ENCODE measurements at regions not wholly inside any gene's neighbourhood (a gene's known extent, or its start where the extent isn't known, plus 50 kb on each side); places are given as distances from the start of the nearest gene placed in this dataset.

DNA sequence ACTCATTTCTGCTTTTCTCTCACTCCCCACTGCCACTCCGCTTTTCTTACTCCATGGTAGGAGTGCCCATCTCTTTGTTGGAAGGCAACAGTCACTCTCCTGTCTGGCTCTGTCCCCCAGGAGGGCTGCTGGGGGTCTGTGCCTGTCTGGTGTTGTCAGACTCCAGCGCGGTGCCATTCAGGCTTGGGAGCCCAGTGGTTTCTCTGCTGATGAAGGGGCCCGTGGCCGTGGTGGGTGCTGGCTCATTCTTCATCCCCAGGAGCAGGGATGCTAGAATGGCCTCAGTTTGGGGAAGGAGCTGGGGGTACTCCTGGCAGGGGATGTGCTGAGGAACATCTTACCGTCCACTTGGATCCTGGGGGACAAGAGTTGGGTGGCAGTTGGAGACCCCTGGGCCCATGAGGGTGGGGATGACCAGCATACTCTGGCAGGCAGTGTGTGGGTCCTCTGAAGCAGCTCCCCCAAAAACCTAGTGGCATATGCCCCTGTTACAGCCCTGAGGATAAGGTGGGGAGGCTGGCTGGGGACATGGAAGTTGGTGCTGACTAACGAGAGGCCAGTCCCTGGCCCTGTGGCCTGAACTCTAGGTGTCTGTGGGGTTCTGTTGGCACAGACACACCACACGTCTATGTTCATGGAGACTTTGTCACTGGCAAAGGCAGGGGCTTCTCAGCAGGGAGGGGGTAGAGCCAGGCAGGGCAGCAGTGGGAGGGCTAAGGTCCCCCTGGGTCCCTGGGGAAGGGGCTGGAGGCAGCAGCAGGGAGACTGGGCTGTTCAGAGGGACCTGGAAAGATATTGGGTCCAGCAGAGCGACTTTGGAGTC lies 102.8 kb upstream of the RET start:
- no peak for DNase-seq

DNA sequence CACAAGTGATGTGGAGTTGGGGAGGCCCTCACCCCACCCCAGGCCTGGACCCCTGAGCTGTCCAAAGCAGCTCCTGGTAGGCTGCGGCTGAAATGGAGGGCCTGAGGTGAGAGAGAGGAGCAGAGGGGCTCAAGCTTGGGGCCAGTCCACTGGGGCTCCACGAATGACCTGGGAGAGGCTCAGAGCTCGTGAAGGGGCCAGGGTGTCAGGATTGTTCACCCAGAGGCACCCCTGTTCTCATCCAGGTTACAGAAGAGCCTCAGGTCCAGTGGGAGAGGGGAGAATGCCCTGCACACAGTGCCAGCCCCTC lies 102.2 kb upstream of the RET start:
- DNase-seq = no peak

DNA sequence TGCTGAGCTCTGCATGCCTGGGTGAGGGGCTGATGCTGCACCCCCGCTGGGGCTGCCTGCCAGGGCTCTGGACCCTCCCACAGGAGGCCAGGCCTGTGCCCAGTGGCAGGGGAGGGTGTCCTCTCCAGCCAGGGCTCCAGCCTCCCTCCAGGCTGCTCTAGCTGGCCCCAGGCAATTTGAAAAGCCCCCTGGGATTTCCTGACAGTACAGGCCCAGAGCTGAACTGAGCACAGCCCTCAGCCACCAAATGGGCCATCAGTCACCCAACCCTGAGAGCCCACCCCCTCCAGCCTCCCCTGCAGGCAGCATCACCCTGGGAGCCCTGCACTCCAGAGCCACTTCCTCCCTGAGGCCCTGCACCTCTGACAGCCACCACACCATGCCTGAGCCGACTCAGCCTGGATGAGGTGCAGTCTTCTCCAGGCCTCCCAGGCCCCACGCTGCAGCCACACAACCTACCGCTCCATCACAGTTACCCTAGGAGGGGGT lies 101.8 kb upstream of the RET start:
- no peak for DNase-seq

DNA sequence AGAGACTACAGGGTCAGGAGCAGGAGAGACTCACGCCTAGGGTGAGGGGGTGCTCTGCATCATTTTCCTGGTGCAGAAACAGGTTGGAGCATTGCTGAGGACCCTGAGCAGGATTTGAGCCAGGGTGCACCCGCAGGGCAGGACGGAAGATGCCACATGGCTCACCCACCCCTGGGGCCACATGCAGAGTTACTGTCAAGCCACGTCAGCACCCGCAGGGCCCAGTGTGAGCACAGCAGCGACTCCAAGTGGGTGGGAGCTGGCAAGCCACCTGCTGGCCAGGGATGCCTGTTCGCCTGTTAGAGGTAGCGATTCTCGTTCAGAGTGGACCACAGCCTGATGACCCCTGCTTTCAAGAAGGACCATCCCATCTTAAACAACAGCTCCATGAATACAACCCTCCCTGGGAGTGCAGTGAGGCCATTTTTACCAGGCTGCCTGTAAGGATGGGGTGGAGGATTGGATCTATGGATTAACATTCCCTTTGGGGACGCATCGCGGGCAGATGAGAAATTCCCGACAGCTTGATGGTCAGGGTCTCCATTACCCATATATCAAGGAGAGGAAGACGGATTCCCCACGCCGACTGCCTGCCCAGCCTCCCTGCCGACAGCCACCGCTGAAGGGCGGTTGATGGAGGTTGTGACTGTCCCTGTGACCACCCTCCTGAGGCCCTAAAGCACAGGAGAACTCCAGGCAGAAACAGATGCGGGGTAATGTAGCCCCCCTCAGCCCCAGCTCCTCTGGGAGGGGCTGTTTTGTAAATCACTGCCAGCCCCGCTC lies 101.1 kb upstream of the RET start:
- no peak for DNase-seq

DNA sequence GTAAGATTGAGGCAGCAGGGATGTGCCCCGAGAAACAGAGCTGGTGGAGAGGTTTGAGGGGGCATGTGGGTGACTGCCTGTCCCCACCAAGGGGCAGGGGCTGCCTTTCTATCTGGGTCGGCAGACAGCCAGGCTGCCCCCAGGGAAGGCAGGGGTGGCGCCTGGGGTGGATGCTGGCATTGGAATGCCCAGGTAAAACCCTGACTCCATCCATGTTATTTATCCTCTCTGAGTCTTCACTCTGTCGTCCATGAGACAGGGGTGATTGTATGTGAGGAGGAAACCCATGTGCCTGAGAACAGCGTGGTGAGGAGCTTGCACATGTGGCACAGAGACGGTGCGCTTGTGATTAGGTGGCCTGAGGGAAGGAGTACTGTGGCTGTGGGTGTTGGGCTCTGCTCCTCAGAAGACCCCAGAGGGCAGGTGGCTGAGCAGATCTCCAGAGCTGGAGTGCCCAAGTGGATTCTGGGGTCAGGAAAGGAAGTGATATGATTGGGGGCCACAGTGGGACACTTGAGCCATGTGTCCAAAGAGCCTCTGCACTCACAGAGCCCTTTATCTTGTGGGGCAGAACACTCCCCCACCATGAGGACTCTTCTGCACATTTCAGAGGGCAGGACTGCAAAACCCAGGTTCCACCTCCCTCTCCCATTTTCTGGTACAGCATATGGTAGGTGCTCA lies 100.4 kb upstream of the RET start:
- no peak for DNase-seq

DNA sequence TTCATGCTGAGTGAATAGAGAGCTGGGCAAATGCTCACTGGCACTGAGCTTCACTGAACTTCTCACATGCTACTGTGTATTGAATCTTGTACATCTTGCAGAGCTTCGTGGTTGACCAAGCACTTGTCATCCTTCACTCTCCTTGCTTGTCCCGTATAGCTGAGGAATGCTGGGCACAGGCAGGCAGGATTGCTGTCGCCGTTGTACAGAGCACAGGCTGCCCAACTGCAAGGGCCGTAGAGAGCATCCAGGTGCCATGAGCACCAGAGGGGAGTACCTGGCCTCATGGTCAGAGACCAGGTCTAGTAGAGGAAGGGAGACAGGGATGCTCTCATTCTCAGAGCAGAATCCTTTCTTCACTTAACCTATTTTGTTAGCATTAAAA lies 99.8 kb upstream of the RET start:
- no peak for DNase-seq

DNA sequence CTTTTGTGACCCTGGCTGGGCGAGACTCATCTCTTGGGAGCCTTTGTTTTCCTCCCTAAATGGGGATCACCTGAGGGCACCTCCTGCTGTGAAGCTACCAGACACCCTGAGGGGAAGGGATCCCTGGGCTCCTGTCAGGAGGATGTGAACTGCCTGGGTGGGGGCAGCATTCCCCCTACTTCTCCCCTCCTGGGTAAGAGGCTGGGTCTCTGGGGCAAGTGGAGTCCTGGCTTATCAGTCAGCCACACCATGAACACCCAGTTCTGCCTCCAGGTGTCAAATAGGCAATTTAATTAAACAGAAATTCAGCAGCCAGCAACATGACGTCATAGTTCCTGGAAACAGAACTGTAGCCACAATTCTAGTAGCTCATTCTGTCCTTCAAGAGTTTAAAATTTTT lies 97.7 kb upstream of the RET start:
- no peak for DNase-seq

DNA sequence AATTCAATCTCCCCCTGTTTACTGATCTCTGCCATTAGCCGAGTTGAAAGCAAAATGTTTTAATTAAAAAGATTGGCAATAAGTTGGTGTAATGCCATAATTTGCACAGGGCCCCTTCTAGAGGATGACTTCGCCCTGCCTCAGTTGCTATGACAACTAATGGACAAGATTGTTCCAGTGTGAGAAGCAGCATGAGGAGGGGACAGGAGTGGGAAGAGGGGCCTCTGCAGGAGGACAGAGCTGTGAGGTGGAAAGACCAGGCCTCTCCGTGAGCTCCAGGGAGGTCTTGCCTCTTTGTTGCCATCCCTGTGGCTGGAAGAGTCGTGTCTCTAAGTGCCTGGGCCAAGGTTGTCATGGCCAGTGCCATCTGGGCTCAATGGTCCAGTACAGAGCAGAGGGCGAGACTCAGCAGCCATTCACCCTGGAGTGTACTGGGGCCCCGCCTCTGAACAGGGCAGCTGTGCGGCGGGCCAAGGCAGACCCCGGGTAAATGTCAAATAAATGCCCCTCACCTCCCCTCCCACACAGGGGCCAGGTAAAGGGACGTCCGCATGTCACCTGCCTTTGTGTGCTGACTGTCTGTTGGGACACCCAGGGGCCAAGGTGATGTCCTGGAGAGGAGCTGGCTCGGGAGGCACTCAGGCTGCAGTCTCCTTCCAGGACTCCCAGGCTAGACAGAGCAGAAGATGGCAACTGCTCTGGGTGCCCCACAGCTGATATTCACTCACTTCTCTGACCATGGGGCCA lies 97.0 kb upstream of the RET start:
- no peak for DNase-seq

DNA sequence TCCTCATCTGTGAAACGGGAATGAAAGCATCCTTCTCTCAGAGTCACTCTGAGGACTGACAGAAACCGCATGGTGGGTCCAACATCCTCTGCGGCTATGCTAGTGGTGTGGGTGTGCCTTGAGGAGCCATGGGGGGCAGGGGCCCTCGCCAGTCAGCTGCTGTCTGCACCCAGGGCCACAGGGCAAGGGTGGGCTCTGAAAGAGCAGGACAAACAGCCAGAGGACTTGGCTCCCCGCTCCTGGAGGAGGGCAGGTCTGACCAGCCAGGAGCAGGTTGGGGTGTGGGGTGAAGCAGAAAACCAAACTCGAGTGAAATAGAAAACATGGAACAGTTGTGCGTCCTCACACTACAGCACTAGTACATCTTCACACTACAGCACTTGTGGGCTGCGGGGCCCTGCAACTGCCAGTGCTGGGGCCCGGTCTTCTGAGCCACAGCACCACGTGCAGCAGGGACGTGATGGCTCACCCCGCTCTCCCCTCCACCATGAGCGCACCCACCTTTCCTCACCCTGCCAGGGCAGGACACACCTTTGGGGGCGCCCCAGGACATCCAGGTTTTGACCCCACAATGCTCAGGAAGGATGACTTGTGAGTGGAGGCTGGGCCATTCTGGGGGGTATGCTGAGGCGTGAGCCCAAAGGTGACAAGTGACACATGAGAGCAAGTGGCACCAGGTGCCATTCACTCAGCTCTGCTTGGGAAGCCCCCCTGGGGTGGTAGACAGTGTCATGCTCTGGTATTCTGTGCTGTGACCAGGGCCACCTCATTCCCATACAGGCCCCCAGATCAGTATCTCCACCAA lies 96.1 kb upstream of the RET start:
- no peak for DNase-seq

DNA sequence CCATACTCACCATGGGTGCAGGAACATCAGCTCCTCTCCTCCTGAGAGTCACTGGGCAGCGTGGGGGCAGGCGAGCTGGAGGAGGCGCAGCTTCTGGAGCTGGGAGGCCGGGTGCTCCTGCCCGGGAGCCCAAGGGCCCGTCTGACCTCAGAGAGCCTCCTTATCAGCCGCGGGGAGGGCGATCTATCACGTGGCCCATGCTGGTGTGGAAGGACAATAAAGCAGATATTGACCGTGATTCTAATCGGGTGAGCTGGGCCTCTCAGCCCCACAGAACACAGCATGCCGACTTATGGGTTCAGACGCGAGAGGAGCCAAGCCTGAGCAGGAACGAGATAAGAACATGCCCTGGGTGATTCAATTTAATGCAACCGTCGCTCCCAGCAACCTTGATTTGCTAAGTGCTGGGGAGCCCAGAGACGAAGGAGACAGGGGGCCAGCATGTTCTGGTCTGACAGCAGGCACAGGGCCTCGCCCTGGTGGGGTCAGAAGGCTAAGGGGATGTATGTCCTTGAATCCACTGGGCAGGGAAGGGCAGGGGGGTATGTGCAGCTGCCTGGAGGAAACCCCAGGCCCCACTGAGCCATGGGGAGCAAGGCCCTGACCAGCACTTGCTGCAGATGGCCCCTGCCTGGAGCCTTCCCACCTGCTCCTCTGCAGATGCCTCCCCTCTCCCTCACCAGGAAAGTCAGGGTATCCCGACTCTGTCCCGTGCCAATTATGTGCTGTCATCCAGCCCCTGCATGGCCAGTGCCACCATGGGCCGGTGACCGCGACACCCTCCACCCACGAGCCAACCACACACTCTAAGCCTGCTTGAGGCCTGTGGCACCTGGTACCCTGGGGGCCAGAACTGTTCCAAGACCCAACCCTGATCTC lies 95.3 kb upstream of the RET start:
- no peak for DNase-seq

DNA sequence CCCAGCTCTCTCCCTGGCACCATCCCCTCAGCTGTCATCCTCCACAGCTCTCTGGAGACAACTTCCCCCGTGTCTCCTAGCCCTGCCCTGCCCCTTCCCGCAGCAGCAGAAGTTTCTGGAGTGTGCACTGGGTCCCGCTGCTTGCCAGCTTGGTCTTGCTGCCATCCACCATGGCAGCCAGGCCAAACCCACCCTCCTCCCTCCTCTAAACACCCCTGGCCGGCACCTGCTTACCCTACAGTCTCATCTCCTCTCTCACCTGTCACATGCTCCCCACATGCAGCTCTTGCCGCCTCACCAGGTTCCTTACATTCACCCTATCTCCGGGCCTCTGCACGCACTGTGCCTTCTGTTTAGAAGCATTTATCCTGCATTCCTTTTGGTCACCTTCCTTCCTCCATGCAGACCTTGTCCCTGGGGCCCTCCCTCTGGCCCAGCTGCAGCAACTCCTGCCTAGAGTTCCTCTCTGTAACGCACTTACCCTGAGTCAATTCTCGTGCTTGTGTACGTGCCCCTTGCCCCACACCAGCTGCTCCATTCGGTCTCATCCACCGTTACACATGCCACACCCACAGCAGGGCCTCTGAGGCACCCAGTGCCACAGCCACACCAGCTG lies 93.9 kb upstream of the RET start:
- no peak for DNase-seq

DNA sequence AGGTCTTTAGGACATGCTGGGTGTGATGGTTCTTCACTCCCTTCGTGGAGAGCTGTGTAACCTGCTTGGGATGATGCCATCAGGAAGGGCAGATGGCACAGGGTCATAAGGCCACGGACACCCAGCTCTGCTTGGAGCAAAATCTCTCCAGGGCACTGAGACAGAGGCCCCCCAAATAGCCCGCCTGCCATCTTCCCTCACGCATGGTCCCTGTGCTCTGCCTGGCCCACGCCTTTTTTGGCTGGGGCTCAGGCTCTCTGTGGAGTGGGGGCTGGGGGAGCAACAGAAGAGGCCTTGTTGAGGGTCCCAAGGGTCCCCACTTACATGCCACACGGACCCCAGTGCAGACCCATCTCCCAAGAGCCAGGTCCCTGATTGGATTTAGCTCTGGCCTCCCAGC lies 93.3 kb upstream of the RET start:
- no peak for DNase-seq

DNA sequence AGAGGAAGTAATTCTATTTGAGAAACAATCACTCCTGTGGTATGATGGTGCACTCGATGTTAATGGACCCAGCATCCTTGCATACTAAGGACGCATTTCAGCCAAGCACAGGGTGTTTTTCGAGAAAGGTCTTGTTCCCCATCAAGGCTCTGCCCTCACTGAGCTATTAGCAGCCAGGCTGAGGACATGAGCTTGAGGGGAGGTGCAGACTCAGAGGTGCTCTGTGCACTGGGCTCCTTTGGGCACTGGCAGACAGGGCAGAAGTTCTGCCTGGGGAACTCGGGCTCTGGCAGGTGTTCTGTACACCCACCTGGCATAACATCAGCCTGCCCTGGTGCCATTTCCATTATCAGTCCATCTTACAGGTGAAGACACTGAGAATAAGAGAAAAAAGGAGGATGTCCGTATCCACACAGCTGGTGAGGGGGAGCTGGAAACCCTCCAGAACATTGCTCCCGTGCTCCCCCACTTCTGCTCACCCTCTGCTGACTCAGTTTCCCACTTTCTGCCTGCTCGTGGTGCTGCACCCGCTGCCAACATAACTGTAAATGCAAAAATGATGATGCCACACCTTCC lies 92.7 kb upstream of the RET start:
- no peak for DNase-seq

DNA sequence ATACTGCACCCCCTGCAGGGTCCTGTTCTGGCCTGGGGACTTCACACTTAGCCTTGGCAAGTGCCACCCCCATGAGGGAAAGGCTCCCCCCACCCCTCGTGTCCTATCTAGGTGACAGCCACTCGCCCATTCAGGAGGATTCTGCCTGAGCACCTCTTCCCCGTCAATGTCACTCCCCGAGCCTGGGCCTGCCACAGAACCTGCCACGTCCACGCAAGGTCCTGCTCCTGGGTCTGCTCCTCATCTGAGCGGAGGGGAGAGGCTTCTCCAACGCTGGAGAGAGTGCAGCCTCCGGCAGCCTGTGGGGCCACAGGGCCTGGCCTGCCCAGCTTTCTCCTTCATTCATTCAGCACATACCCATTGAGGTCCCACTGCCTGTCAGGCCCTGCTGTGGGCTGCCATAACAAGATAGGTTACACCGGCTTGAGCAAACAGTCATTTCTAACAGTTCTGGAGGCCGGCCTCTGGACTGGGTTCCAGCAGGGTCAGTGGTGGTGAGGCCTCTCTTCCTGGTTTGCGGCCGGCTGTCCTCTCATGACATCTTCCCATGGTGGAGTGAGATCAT lies 92.0 kb upstream of the RET start:
- DNase-seq = no peak

DNA sequence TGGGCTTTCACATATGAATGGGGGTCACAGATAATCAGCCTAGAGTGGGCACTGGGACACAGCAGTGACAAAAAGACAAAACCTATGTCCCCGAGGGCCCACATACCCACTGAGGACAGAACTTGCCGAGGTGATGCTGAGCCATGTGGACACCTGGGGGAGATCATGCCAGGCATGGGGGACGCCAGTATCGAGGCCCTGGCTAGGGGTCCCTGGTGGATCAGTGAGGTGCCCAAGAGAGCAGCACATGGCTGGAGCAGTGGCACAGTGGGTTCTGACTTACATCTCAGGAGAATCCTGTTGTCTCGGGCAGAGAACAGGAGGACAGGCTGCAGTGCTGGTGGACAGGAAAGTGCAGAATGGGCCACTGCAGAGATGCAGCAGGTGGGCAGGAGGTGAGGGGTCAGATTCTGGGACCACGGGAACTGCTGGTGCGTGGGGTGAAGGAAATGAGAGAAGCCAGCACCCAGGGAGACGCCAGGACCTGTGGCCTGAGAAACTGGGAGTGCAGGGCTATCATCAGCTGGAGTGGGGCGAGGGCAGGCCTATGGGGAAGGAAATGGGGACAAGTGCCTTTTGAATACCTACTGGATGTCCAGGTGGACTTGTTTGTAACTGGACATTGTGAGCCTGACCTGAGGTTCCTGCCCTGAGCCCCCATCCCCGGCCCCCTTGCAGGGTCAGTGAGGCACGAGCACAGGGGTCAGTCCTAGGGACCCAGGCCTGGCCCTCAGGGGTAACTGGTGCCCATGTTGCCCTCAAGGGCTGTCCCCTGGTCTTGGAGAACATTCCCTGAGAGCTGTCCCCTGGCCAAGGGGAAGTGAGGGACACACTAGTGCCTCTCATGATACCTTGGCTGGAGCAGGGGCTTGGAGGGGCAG lies 91.2 kb upstream of the RET start:
- DNase-seq = no peak

DNA sequence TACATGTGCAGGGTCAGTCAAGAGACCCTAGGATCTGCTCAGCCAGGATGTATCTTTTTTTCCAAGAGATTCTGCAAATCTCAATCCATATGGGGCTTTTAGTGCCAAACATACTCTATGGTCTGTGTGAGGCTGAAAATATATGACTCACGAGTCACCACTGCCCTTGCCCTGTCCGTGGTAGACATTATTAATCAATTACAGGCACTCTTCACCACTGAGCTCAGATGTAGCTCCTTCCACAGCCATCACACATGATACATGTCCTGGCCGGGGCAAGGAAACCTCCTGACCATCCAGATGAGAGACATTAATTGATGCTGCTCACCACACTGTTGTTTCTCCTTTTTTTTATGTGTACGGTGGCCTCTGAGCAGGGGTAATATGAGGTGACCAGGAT lies 90.2 kb upstream of the RET start:
- no peak for DNase-seq

DNA sequence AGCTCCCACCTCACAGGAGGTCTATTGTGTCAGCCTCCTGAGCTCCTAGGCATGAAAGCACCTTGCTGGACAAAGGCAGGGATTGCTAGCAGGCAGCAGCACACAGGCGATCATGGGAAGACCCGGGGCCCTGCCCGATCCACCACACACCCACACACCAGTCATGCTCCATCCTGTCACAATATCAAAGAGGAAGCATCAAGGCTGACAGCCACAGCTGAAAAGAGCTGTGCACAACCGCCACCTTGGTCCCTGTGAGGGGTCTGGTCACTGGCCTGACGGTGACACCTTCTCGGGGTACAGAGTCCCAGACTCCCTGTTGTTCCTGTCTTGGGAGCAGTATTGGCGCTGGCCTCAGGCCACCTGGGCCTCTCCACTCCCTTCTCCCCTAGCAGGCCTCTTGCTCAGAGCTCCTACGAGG lies 89.7 kb upstream of the RET start:
- DNase-seq = peak; percentile 90

DNA sequence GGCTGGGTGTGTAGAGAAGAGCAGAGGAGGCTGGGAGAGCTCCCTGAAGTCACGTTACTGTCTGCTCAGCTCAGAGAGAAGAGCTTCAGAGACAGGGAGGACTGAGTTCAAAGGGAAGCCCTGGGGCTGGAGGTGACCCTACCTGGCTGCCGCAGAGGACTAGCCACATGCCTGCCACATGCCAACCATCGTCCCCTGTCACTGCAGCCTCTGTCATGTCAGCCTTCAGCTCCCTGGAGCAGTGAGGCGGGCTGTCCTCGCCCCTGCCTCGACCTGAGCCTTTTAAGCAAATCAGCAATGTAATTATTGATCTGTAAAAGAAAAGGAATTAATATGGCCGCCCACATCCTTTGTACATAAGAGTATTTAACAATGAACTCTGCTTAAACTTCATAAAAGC lies 89.3 kb upstream of the RET start:
- no peak for DNase-seq

DNA sequence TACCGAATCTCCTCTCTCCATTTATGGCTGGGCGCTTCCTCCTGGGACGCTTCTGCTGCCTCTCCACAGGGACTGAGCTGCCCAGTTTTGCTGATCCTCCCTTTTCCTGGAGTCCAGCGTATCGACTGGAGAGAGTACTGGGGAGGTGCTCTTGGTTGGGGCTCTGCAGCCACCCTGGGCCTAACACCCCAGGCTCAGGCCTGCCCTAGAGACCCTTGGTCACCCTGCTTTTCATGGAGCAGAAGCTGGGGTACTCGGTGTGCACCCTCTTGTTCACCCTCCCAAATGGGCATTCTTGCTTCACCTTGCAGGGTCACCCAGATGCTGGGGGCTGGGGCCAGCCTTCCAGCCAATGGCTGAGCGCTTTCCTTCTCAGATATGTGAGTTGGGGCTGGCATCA lies 88.8 kb upstream of the RET start:
- no peak for DNase-seq

Measured in inflammatory macrophage treated with lipopolysaccharide for 4 hours (primary cell).